HEK293T (cell line): ENCODE measurements at regions not wholly inside any gene's neighbourhood (a gene's known extent, or its start where the extent isn't known, plus 50 kb on each side); places are given as distances from the start of the nearest gene placed in this dataset.

Experiments used
- CTCF ChIA-PET: fragments of 350-600 bp; formaldehyde crosslinking; extraction: SDS; loops from one replicate; lab custom pipeline; 2021; ENCODE audit warnings: antibody characterized with exemption, inconsistent platforms; lab: Yijun Ruan, JAX
- POLR2A ChIA-PET: fragments of 350-600 bp; formaldehyde crosslinking; extraction: SDS; loops from one replicate; lab custom pipeline; 2020; ENCODE audit warnings: antibody characterized with exemption, inconsistent platforms; lab: Yijun Ruan, JAX
- DNase-seq: peaks from one replicate; pipeline ENCODE4 v3.0.0; 2012; ENCODE audit warnings: mixed read lengths; ENCODE audit errors: extremely low spot score
- ARNT ChIP-seq: fragments of 450-650 bp; IDR thresholded peaks from 2 replicates; pipeline ENCODE4 v1.6.1; 2017; ENCODE audit warnings: mild to moderate bottlenecking
- BHLHE40 ChIP-seq: fragments of 450-650 bp; IDR thresholded peaks from 2 replicates; pipeline ENCODE4 v1.6.1; 2016; ENCODE audit warnings: mild to moderate bottlenecking, moderate library complexity, borderline replicate concordance
- CTBP1 ChIP-seq: fragments of 450-650 bp; IDR thresholded peaks from 2 replicates; pipeline ENCODE4 v1.6.1; 2016; ENCODE audit warnings: borderline replicate concordance
- ELF4 ChIP-seq: fragments of 450-650 bp; IDR thresholded peaks from 2 replicates; pipeline ENCODE4 v1.6.1; 2017; ENCODE audit warnings: antibody characterized with exemption
- FOXA1 ChIP-seq: fragments of 450-650 bp; IDR thresholded peaks from 2 replicates; pipeline ENCODE4 v1.6.1; 2016; ENCODE audit warnings: mild to moderate bottlenecking
- FOXK2 ChIP-seq: fragments of 450-650 bp; IDR thresholded peaks from 2 replicates; pipeline ENCODE4 v1.6.1; 2016; ENCODE audit warnings: mild to moderate bottlenecking
- FOXM1 ChIP-seq: fragments of 450-650 bp; IDR thresholded peaks from 2 replicates; pipeline ENCODE4 v1.6.1; 2017; ENCODE audit warnings: mild to moderate bottlenecking, borderline replicate concordance
- HDGF ChIP-seq: fragments of 450-650 bp; IDR thresholded peaks from 2 replicates; pipeline ENCODE4 v1.6.1; 2017; ENCODE audit warnings: antibody characterized with exemption, borderline replicate concordance
- L3MBTL2 ChIP-seq: fragments of 450-650 bp; conservative IDR thresholded peaks from 2 replicates; pipeline ENCODE4 v1.6.1; 2016; ENCODE audit warnings: mild to moderate bottlenecking
- LEF1 ChIP-seq: fragments of 450-650 bp; IDR thresholded peaks from 2 replicates; pipeline ENCODE4 v1.6.1; 2017; ENCODE audit warnings: mild to moderate bottlenecking, borderline replicate concordance
- NFRKB ChIP-seq: fragments of 450-650 bp; IDR thresholded peaks from 2 replicates; pipeline ENCODE4 v1.6.1; 2016; ENCODE audit warnings: mild to moderate bottlenecking, moderate library complexity
- SP1 ChIP-seq: fragments of 450-650 bp; IDR thresholded peaks from 2 replicates; pipeline ENCODE4 v1.6.1; 2017
- SUZ12 ChIP-seq: fragments of 450-650 bp; IDR thresholded peaks from 2 replicates; pipeline ENCODE4 v1.6.1; 2016; ENCODE audit warnings: mild to moderate bottlenecking
- TARDBP ChIP-seq: fragments of 450-650 bp; IDR thresholded peaks from 2 replicates; pipeline ENCODE4 v1.6.1; 2016
- ZNF384 ChIP-seq: fragments of 450-650 bp; IDR thresholded peaks from 2 replicates; pipeline ENCODE4 v1.6.1; 2016
- TF ChIP-seq, protein P1 (sequence below): fragments of 450-650 bp; IDR thresholded peaks from 2 replicates; pipeline ENCODE4 v1.6.1; 2016

DNA sequence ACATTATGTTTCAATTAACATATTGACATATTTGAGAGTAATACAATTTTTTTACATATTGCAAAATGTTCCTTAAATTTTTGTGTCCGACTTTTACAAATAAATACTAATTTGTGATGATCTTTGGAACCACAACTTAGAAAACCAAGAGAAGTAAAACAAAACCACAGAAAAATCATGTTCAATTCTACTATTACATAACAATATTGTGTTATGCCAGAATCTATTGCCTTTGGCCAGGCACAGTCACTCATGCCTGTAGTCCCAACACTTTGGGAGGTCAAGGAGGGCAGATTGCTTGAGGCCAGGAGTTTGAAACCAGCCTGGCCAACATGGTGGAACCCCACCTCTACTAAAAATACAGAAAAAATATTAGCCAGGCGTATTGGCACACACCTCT lies 92.8 kb upstream of the APCDD1 start:
- TF ChIP-seq SUZ12 (no peak), HDGF (no peak), TARDBP (no peak), FOXA1 (no peak), ARNT (no peak), L3MBTL2 (no peak), NFRKB (no peak), SP1 (no peak), FOXM1 (no peak), ELF4 (no peak), ZNF384 (no peak), BHLHE40 (no peak), CTBP1 (no peak), LEF1 (no peak), FOXK2 (no peak)
- TF ChIP-seq, protein P1, sequence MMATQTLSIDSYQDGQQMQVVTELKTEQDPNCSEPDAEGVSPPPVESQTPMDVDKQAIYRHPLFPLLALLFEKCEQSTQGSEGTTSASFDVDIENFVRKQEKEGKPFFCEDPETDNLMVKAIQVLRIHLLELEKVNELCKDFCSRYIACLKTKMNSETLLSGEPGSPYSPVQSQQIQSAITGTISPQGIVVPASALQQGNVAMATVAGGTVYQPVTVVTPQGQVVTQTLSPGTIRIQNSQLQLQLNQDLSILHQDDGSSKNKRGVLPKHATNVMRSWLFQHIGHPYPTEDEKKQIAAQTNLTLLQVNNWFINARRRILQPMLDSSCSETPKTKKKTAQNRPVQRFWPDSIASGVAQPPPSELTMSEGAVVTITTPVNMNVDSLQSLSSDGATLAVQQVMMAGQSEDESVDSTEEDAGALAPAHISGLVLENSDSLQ, result no peak
- no peak for DNase-seq
- ChIA-PET POLR2A (no interaction called here), CTCF (no interaction called here)

DNA sequence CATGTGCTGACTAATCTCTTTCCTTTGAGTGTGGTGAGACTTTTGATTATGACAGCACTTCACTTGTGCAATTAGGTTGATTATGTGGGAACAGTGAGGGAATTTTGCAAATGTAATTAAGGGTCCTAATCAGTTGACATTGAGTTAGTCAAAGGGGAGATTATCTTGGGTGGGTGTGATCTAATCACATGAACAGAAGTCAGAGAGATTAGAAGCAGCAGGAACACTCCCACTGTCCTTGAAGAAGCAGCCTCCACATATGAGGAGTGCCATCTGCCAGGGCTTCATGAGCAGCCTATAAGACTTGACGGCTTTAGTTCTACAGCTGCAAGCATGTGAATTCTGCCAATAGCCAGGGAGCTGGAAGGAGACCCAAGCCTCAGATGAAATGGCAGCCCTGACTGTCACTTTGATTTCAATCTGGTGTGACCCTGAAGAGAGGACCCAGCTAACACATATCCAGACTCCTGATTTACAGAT lies 89.4 kb upstream of the APCDD1 start:
- ChIA-PET POLR2A (no interaction called here), CTCF (no interaction called here)
- DNase-seq, result no peak
- no peak for TF ChIP-seq SP1
- no peak for TF ChIP-seq ARNT
- no peak for TF ChIP-seq TARDBP
- TF ChIP-seq HDGF, result no peak
- no peak for TF ChIP-seq ELF4
- TF ChIP-seq SUZ12, result no peak
- no peak for TF ChIP-seq CTBP1
- no peak for TF ChIP-seq FOXK2
- no peak for TF ChIP-seq BHLHE40
- no peak for TF ChIP-seq FOXM1
- no peak for TF ChIP-seq FOXA1
- TF ChIP-seq, protein P1, result no peak
- TF ChIP-seq L3MBTL2, result no peak
- TF ChIP-seq ZNF384, result no peak
- TF ChIP-seq NFRKB, result no peak
- TF ChIP-seq LEF1, result no peak

DNA sequence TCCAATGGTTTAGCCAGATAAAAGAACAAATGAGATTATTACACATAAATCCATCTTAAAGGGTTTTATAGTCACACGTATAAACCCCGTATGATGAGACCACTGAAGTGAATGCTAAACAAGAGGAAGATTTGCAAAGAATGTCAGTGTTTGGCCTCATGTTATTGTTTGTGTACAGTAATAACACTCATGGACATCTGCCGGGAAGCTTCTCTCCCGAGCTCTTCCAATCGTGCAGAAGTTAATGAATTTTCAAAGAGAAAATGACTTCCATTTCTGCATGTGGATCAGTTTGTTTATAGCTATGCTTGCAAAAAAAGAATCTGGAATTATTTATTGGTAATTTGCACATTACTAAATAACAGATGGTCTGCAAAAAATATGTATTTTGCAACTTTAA lies 88.5 kb upstream of the APCDD1 start:
- ChIA-PET POLR2A (no interaction called here), CTCF (no interaction called here)
- TF ChIP-seq ELF4, result no peak
- no peak for TF ChIP-seq SUZ12
- no peak for TF ChIP-seq L3MBTL2
- no peak for TF ChIP-seq FOXK2
- no peak for DNase-seq

DNA sequence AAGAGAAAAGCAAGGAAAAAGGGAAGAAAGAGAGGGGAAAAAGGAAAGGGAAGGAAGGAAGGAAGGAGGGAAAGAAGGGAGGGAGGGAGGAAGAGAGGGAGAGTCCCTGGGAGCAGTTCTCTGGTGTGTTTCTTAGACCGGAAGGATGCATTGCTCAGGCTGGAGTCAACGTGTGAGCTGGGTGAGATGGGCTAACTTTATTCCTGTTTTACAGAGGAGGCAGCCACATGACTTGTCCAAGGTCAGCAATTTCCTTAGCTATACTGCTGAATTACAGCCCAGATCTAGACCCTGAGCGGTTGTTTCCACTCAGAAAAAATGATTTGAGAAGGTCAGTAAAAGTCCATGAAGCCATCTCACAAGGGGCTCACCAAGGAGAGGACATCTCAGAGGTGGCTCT lies 86.6 kb upstream of the APCDD1 start:
- TF ChIP-seq ZNF384, result no peak
- TF ChIP-seq, protein P1, result no peak
- TF ChIP-seq ARNT, result no peak
- no peak for TF ChIP-seq BHLHE40
- TF ChIP-seq NFRKB, result no peak
- TF ChIP-seq LEF1, result no peak
- no peak for TF ChIP-seq CTBP1
- TF ChIP-seq ELF4, result no peak
- TF ChIP-seq L3MBTL2, result no peak
- TF ChIP-seq SP1, result no peak
- TF ChIP-seq FOXA1, result no peak
- TF ChIP-seq HDGF, result no peak
- no peak for TF ChIP-seq TARDBP
- POLR2A ChIA-PET, result no interaction called here
- CTCF ChIA-PET, result interaction anchor here (0.7 kb wide), 1 partner anchor 881 kb away, joined by 3 read pairs; no protein-coding TSS in a partner anchor
- no peak for DNase-seq

DNA sequence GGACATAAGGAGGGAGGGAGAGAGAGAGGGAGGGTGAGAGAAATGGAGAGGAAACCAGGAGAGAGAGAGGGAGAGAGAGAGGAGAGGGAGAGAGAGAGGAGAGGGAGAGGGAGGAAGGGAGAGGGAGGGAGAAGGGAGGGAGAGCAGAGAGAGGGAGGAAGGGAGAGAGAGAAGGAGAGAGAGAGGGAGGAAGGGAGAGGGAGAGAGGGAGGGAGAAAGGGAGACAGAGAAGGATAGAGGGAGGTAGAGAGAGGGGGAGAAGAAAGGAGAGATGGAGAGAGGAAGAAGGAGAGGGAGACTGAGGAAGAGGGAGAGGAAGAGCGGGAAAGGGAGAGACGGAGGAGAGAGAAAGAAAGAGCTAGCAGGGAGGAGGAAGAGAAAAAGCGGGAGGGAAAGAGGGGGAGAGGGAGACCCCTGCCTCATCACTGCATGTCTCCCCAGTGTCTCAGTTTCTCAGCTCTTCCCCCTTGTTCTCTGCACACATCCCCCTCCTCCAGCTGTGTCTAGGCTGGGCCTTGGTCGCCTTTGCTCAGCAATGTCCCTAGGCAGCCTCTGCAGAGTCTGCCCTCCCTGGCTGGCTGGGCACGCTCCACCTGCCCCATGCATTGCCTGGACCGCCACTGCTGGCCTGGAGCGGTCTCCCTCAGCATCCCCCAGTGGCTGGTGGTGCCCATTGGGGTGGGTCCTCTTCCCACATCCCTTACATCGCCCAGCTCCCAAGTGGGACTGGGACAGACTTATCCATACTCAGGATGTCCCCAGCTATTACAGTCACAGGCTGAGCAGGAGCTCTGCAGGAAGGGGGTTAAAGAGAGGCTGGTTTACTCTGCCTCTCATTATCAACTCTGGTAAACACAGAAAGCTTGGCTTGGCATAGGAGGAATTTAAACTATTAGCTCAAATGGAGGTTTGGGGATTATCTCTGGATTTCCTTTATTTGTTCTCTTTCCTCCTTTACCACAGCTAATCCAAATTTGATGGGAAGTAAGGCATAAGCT lies 85.7 kb upstream of the APCDD1 start:
- no peak for DNase-seq
- ChIA-PET POLR2A (no interaction called here), CTCF (interaction anchor here (0.7 to 1.1 kb wide), 2 partner anchors 73 to 881 kb away, joined by 3 read pairs; no protein-coding TSS in a partner anchor)
- no peak for TF ChIP-seq FOXM1

DNA sequence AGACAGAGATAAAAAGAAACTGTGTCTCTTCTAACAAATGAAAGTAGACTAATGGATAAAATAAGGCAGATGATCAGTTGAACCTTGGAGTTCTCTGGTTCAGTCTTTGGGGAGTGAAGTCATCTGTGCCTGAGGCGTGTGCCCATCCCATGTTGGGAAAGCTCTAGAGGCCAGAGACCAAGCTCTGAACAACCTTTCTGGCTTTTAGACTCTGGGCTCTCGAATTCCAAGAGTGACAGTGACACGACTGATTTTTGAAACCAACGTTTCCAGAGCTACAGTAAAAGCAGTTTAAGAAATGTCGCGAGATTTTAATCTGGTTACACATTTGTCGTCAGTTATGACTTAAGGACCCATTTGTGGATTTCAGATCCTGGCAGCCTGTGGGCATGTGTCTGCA lies 83.7 kb upstream of the APCDD1 start:
- CTCF ChIA-PET, result no interaction called here

More for the DNA sequence above, 83.7 kb upstream of the APCDD1 start:
- TF ChIP-seq FOXK2 (no peak), LEF1 (no peak), TARDBP (no peak), L3MBTL2 (no peak), ZNF384 (no peak), BHLHE40 (no peak), FOXA1 (no peak), NFRKB (no peak), FOXM1 (no peak), ELF4 (no peak)
- TF ChIP-seq, protein P1, result no peak
- POLR2A ChIA-PET, result no interaction called here
- DNase-seq, result no peak
